ENCODE measurements at regions not wholly inside any gene's neighbourhood (a gene's known extent, or its start where the extent isn't known, plus 50 kb on each side); places are given as distances from the start of the nearest gene placed in this dataset.

GRCh38 chr18:67243799-67244587 lies 272.5 kb downstream of the DSEL start:
- TF ChIP-seq CTCF (IDR thresholded peaks at IDR 0.05): no peak
- H3K36me3 ChIP-seq: no peaks in the 10 kb centered on the region
- no peaks in the 10 kb centered on the region for H3K4me1 ChIP-seq
- H3K27ac ChIP-seq: no peak overlapping the region
- DNase-seq (ENCODE audit: low spot score): no peak
- no peaks in the 10 kb centered on the region for H3K9me3 ChIP-seq
- H3K27me3 ChIP-seq: no peaks in the 10 kb centered on the region
- H3K4me3 ChIP-seq: no peak overlapping the region

GRCh38 chr18:67242001-67242400 lies 274.5 kb downstream of the DSEL start:
- no peaks in the 10 kb centered on the region for H3K9me3 ChIP-seq
- no peak for DNase-seq (ENCODE audit: low spot score)
- H3K36me3 ChIP-seq: no peaks in the 10 kb centered on the region
- H3K27ac ChIP-seq: no peak overlapping the region
- H3K27me3 ChIP-seq: no peaks in the 10 kb centered on the region
- TF ChIP-seq CTCF (IDR thresholded peaks at IDR 0.05): no peak
- H3K4me3 ChIP-seq: no peak overlapping the region
- no peaks in the 10 kb centered on the region for H3K4me1 ChIP-seq

- Histone ChIP-seq H3K9me3 (no peaks in the 10 kb centered on the region), H3K4me1 (no peaks in the 10 kb centered on the region), H3K36me3 (no peaks in the 10 kb centered on the region), H3K4me3 (no peak overlapping the region), H3K27ac (no peak overlapping the region), H3K27me3 (no peaks in the 10 kb centered on the region)
- no peak for TF ChIP-seq CTCF (IDR thresholded peaks at IDR 0.05)
- DNase-seq (ENCODE audit: low spot score): no peak
Observed at GRCh38 chr18:67241299-67241698, 275.2 kb downstream of the DSEL start.

GRCh38 chr18:67239826-67240225 lies 276.7 kb downstream of the DSEL start:
- Histone ChIP-seq H3K4me1 (no peaks in the 10 kb centered on the region), H3K4me3 (no peak overlapping the region), H3K27me3 (no peaks in the 10 kb centered on the region), H3K27ac (no peak overlapping the region), H3K36me3 (no peaks in the 10 kb centered on the region), H3K9me3 (no peaks in the 10 kb centered on the region)
- DNase-seq (ENCODE audit: low spot score): no peak
- no peak for TF ChIP-seq CTCF (IDR thresholded peaks at IDR 0.05)

GRCh38 chr18:67232991-67233390 lies 283.5 kb downstream of the DSEL start:
- TF ChIP-seq CTCF (IDR thresholded peaks at IDR 0.05): no peak
- H3K36me3 ChIP-seq: no peaks in the 10 kb centered on the region
- no peaks in the 10 kb centered on the region for H3K4me1 ChIP-seq

GRCh38 chr18:67232406-67232805 lies 284.1 kb downstream of the DSEL start:
- no peaks in the 10 kb centered on the region for H3K4me1 ChIP-seq
- no peak for DNase-seq (ENCODE audit: low spot score)
- no peak overlapping the region for H3K4me3 ChIP-seq

More at GRCh38 chr18:67232991-67233390, 283.5 kb downstream of the DSEL start:
- Histone ChIP-seq H3K27me3 (no peaks in the 10 kb centered on the region), H3K4me3 (no peak overlapping the region), H3K27ac (no peak overlapping the region), H3K9me3 (no peaks in the 10 kb centered on the region)
- no peak for DNase-seq (ENCODE audit: low spot score)

More at GRCh38 chr18:67232406-67232805, 284.1 kb downstream of the DSEL start:
- Histone ChIP-seq H3K9me3 (no peaks in the 10 kb centered on the region), H3K27me3 (no peaks in the 10 kb centered on the region), H3K36me3 (no peaks in the 10 kb centered on the region), H3K27ac (no peak overlapping the region)
- TF ChIP-seq CTCF (IDR thresholded peaks at IDR 0.05): no peak

Measured in right atrium auricular region (tissue), 2 donors.